ENCODE measurements at regions not wholly inside any gene's neighbourhood (a gene's known extent, or its start where the extent isn't known, plus 50 kb on each side); places are given as distances from the start of the nearest gene placed in this dataset.

GRCh38 chr13:85417807-85418206, 381.4 kb downstream of the SLITRK6 start:
- H3K36me3 ChIP-seq (replicated peaks in 1 of 2), result no peaks in the 10 kb centered on the region
- no peak overlapping the region for H3K27ac ChIP-seq
- WGBS, 4 donors, result 90 to 96% (median 95%) methylated on average over 8 of the region's 8 CpGs
- H3K4me3 ChIP-seq, result no peak overlapping the region
- TF ChIP-seq POLR2A (IDR thresholded peaks at IDR 0.05), result no peak
- no peak for TF ChIP-seq CTCF (IDR thresholded peaks at IDR 0.05)
- DNase-seq, result no peak
- H3K27me3 ChIP-seq, result no peaks in the 10 kb centered on the region
- H3K4me1 ChIP-seq (replicated peaks in 1 of 2), result no peaks in the 10 kb centered on the region
- H3K9me3 ChIP-seq (replicated peaks in 1 of 3), result no peaks in the 10 kb centered on the region
- intact Hi-C loops (cut with DNase I), result no loop called here

GRCh38 chr13:85413664-85414063, 385.6 kb downstream of the SLITRK6 start:
- WGBS, 4 donors, result 78 to 92% (median 81%) methylated on average over 2 of the region's 2 CpGs
- Histone ChIP-seq H3K4me3 (no peak overlapping the region), H3K4me1 (replicated peaks in 1 of 2) (no peaks in the 10 kb centered on the region), H3K9me3 (replicated peaks in 1 of 3) (no peaks in the 10 kb centered on the region), H3K36me3 (replicated peaks in 1 of 2) (no peaks in the 10 kb centered on the region), H3K27me3 (no peaks in the 10 kb centered on the region), H3K27ac (no peak overlapping the region)
- TF ChIP-seq CTCF (IDR thresholded peaks at IDR 0.05) (no peak), POLR2A (IDR thresholded peaks at IDR 0.05) (no peak)
- intact Hi-C loops (cut with DNase I), result no loop called here
- no peak for DNase-seq

- Histone ChIP-seq H3K9me3 (replicated peaks in 1 of 3) (no peaks in the 10 kb centered on the region), H3K4me1 (replicated peaks in 1 of 2) (no peaks in the 10 kb centered on the region), H3K4me3 (no peak overlapping the region), H3K36me3 (replicated peaks in 1 of 2) (no peaks in the 10 kb centered on the region), H3K27ac (no peak overlapping the region), H3K27me3 (no peaks in the 10 kb centered on the region)
- TF ChIP-seq CTCF (IDR thresholded peaks at IDR 0.05), result no peak
- TF ChIP-seq POLR2A (IDR thresholded peaks at IDR 0.05), result no peak
- DNase-seq, result no peak
- intact Hi-C loops (cut with DNase I), result no loop called here
- 75 to 86% (median 86%) methylated on average over 1 of the region's 1 CpG; no CpG with 5 or more reads in 1 of the 4 donors for WGBS, 4 donors
Observed at GRCh38 chr13:85412448-85412847, 386.8 kb downstream of the SLITRK6 start.

GRCh38 chr13:85411591-85411990, 387.6 kb downstream of the SLITRK6 start:
- WGBS, 4 donors, result 82 to 91% (median 84%) methylated on average over 2 of the region's 2 CpGs
- intact Hi-C loops (cut with DNase I), result no loop called here

More at GRCh38 chr13:85411591-85411990, 387.6 kb downstream of the SLITRK6 start:
- DNase-seq, result no peak
- Histone ChIP-seq H3K4me1 (replicated peaks in 1 of 2) (no peaks in the 10 kb centered on the region), H3K27ac (no peak overlapping the region), H3K27me3 (no peaks in the 10 kb centered on the region), H3K4me3 (no peak overlapping the region), H3K9me3 (replicated peaks in 1 of 3) (no peaks in the 10 kb centered on the region), H3K36me3 (replicated peaks in 1 of 2) (no peaks in the 10 kb centered on the region)
- TF ChIP-seq POLR2A (IDR thresholded peaks at IDR 0.05) (no peak), CTCF (IDR thresholded peaks at IDR 0.05) (no peak)

Measured in adrenal gland (tissue), 9 donors.